Stomach (tissue), 4 donors: ENCODE measurements at regions not wholly inside any gene's neighbourhood (a gene's known extent, or its start where the extent isn't known, plus 50 kb on each side); places are given as distances from the start of the nearest gene placed in this dataset.

ENCODE experiments used
- CTCF ChIP-seq, 7 experiments: fragments of 450-650 bp in 4 of 7; fragments of 200-600 bp in 3 of 7; sonication (generic) in 3 of 7; IDR thresholded peaks; one replicate each; pipeline ENCODE4 v1.5.1; 2016 to 2019; ENCODE audit warnings: antibody characterized with exemption in 7 of 7, control low read depth in 2 of 7, mild to moderate bottlenecking in 1 of 7
- EP300 ChIP-seq: sonication (generic); formaldehyde crosslinking; IDR thresholded peaks from one replicate; pipeline ENCODE4 v1.6.1; 2017; ENCODE audit warnings: antibody characterized with exemption
- POLR2A ChIP-seq, 4 donors: fragments of 450-650 bp; IDR thresholded peaks; one replicate each; pipeline ENCODE4 v1.6.1; 2016; ENCODE audit warnings: antibody characterized with exemption in 4 of 4, control low read depth in 2 of 4, mild to moderate bottlenecking in 1 of 4, moderate library complexity in 1 of 4
- POLR2AphosphoS5 ChIP-seq, 3 donors: sonication (generic); formaldehyde crosslinking; IDR thresholded peaks; one replicate each; pipeline ENCODE4 v1.6.1; 2016; ENCODE audit warnings: antibody characterized with exemption in 3 of 3

DNA sequence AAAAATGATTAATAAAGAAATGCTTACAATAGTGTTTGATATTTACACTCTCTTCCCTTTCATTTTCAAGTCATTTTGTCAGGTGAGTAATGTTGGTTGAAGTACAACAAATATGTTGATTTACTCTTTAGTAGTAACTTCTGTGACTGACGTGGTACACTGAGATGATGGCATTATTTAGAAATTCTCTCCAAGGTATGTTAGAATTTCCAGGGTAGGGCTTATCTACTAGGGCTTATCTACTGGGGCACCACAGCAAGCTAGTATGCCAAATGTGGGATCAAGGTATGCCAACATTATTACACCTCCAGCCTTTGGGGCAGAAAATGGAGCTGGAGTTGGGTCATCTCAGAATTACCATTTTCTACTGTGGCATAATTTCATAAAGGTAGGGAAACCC lies 157.4 kb upstream of the AGTR1 start:
- no peak for TF ChIP-seq CTCF (IDR thresholded peaks at IDR 0.05)
- no peak for TF ChIP-seq POLR2AphosphoS5 (IDR thresholded peaks at IDR 0.05)
- TF ChIP-seq EP300 = no peak
- TF ChIP-seq POLR2A (IDR thresholded peaks at IDR 0.05) = no peak
